H9 (cell line): ENCODE measurements at regions not wholly inside any gene's neighbourhood (a gene's known extent, or its start where the extent isn't known, plus 50 kb on each side); places are given as distances from the start of the nearest gene placed in this dataset.

Experiments
- DNase-seq: peaks from one replicate; pipeline ENCODE4 v3.0.0-alpha.2; 2017
- H2AFZ ChIP-seq: one replicate; pipeline ENCODE4 v1.6.1; 2013; ENCODE audit warnings: mild to moderate bottlenecking, low read length, control low read depth, moderate library complexity
- H2AK5ac ChIP-seq: 2 replicates; pipeline ENCODE4 v1.6.1; 2013; ENCODE audit warnings: low read length, control low read depth, mixed read lengths; ENCODE audit not compliant: insufficient read length
- H2BK120ac ChIP-seq: one replicate; pipeline ENCODE4 v1.6.1; 2013; ENCODE audit warnings: low read depth, mild to moderate bottlenecking, low read length, control low read depth, inconsistent platforms; ENCODE audit not compliant: poor library complexity, severe bottlenecking
- H2BK12ac ChIP-seq: 2 replicates; pipeline ENCODE4 v1.6.1; 2013; ENCODE audit warnings: low read length, control low read depth, mixed read lengths, low read depth; ENCODE audit not compliant: insufficient read length
- H2BK15ac ChIP-seq: 2 replicates; pipeline ENCODE4 v1.6.1; 2013; ENCODE audit warnings: low read depth, low read length, control low read depth
- H2BK20ac ChIP-seq: one replicate; pipeline ENCODE4 v1.6.1; 2013; ENCODE audit warnings: low read depth, mild to moderate bottlenecking, low read length, control low read depth, inconsistent platforms; ENCODE audit not compliant: poor library complexity, severe bottlenecking
- H2BK5ac ChIP-seq: 2 replicates; pipeline ENCODE4 v1.6.1; 2013; ENCODE audit warnings: low read length, control low read depth, mixed read lengths; ENCODE audit not compliant: insufficient read length
- H3K14ac ChIP-seq: 2 replicates; pipeline ENCODE4 v1.6.1; 2013; ENCODE audit warnings: low read length, control low read depth; ENCODE audit not compliant: insufficient read depth
- H3K18ac ChIP-seq: 2 replicates; pipeline ENCODE4 v1.6.1; 2013; ENCODE audit warnings: low read depth, mild to moderate bottlenecking, mixed read lengths, low read length, control low read depth; ENCODE audit not compliant: insufficient read length
- H3K23ac ChIP-seq: 2 replicates; pipeline ENCODE4 v1.6.1; 2013; ENCODE audit warnings: low read length, control low read depth, mixed read lengths, low read depth; ENCODE audit not compliant: insufficient read length
- H3K23me2 ChIP-seq: 2 replicates; pipeline ENCODE4 v1.6.1; 2013; ENCODE audit warnings: low read depth, mild to moderate bottlenecking, mixed read lengths, low read length, control low read depth; ENCODE audit not compliant: insufficient read length, poor library complexity, severe bottlenecking
- H3K27ac ChIP-seq: 2 replicates; pipeline ENCODE4 v1.5.1; 2013; ENCODE audit warnings: low read length, control low read depth, mixed read lengths, low read depth; ENCODE audit not compliant: insufficient read length
- H3K27me3 ChIP-seq: 2 replicates; pipeline ENCODE4 v1.6.1; 2013; ENCODE audit warnings: low read length, control low read depth, inconsistent platforms; ENCODE audit not compliant: insufficient read depth
- H3K4ac ChIP-seq: 2 replicates; pipeline ENCODE4 v1.6.1; 2013; ENCODE audit warnings: low read depth, mild to moderate bottlenecking, control low read depth, inconsistent platforms, low read length, moderate library complexity
- H3K4me1 ChIP-seq: 2 replicates; pipeline ENCODE4 v1.6.1; 2013; ENCODE audit warnings: low read length, control low read depth, inconsistent platforms; ENCODE audit not compliant: insufficient read depth
- H3K4me2 ChIP-seq: 2 replicates; pipeline ENCODE4 v1.6.1; 2013; ENCODE audit warnings: low read length, control low read depth, mixed read lengths; ENCODE audit not compliant: insufficient read length, insufficient read depth
- H3K56ac ChIP-seq: 2 replicates; pipeline ENCODE4 v1.6.1; 2013; ENCODE audit warnings: low read depth, mild to moderate bottlenecking, mixed read lengths, low read length, control low read depth; ENCODE audit not compliant: insufficient read length
- H3K79me1 ChIP-seq: 2 replicates; pipeline ENCODE4 v1.6.1; 2013; ENCODE audit warnings: low read depth, mild to moderate bottlenecking, moderate library complexity, low read length, control low read depth, inconsistent platforms; ENCODE audit not compliant: insufficient read depth, poor library complexity, severe bottlenecking
- H3K79me2 ChIP-seq: 2 replicates; pipeline ENCODE4 v1.6.1; 2013; ENCODE audit warnings: low read length, control low read depth, inconsistent platforms; ENCODE audit not compliant: insufficient read depth
- H3K9ac ChIP-seq: 2 replicates; pipeline ENCODE4 v1.6.1; 2013; ENCODE audit warnings: low read length, control low read depth, mixed read lengths; ENCODE audit not compliant: insufficient read length; ENCODE audit errors: extremely low read depth
- H3K9me3 ChIP-seq: one replicate; pipeline ENCODE4 v1.6.1; 2013; ENCODE audit warnings: low read depth, low read length, inconsistent platforms; ENCODE audit not compliant: control insufficient read depth
- H3T11ph ChIP-seq: one replicate; pipeline ENCODE4 v1.6.1; 2013; ENCODE audit warnings: mild to moderate bottlenecking, low read length, control low read depth, inconsistent platforms
- H4K20me1 ChIP-seq: one replicate; pipeline ENCODE4 v1.6.1; 2013; ENCODE audit not compliant: control insufficient read depth, insufficient read length, insufficient read depth
- H4K5ac ChIP-seq: 2 replicates; pipeline ENCODE4 v1.6.1; 2013; ENCODE audit warnings: low read depth, mild to moderate bottlenecking, mixed read lengths, low read length, control low read depth; ENCODE audit not compliant: insufficient read length
- H4K8ac ChIP-seq: replicated peaks from 2 replicates; pipeline ENCODE4 v1.6.1; 2013; ENCODE audit warnings: low read length, control low read depth, mixed read lengths, low read depth; ENCODE audit not compliant: insufficient read length
- H4K91ac ChIP-seq: 2 replicates; pipeline ENCODE4 v1.6.1; 2013; ENCODE audit warnings: low read depth, mild to moderate bottlenecking, moderate library complexity, mixed read lengths, low read length, control low read depth; ENCODE audit not compliant: insufficient read length
- H3K27ac Mint-ChIP-seq, 3 experiments: 2 replicates in 2 of 3; 3 replicates in 1 of 3; pipeline ENCODE4 v1.8.0; 2020 to 2021; ENCODE audit warnings: mixed read lengths in 3 of 3, mild to moderate bottlenecking in 1 of 3, moderate library complexity in 1 of 3
- H3K27me3 Mint-ChIP-seq: 2 replicates; pipeline ENCODE4 v1.8.0; 2021; ENCODE audit warnings: low read depth, mild to moderate bottlenecking, moderate library complexity, mixed read lengths
- H3K36me3 Mint-ChIP-seq, 3 experiments: 2 replicates in 2 of 3; 3 replicates in 1 of 3; pipeline ENCODE4 v1.8.0; 2020 to 2021; ENCODE audit warnings: low read depth in 3 of 3, mixed read lengths in 3 of 3; ENCODE audit not compliant: insufficient read depth in 1 of 3
- H3K4me1 Mint-ChIP-seq, 2 experiments: 2 replicates each; pipeline ENCODE4 v1.8.0; 2020; ENCODE audit warnings: mixed read lengths in 2 of 2
- H3K4me3 Mint-ChIP-seq, 2 experiments: 2 replicates in 1 of 2; 3 replicates in 1 of 2; pipeline ENCODE4 v1.8.0; 2020 to 2021; ENCODE audit warnings: mild to moderate bottlenecking in 2 of 2, mixed read lengths in 2 of 2, moderate library complexity in 1 of 2
- H3K9me3 Mint-ChIP-seq, 2 experiments: 2 replicates in 1 of 2; 3 replicates in 1 of 2; pipeline ENCODE4 v1.8.0; 2020; ENCODE audit warnings: mild to moderate bottlenecking in 2 of 2, mixed read lengths in 2 of 2, moderate library complexity in 1 of 2
- WGBS: extraction: QIAGEN DNeasy Blood & Tissue Kit; methylation state at CpG from one replicate; pipeline ENCODE4 v1.1.7; 2013; ENCODE audit warnings: missing lambda C conversion rate, low lambda C conversion rate, mixed read lengths; ENCODE audit not compliant: insufficient read length; ENCODE audit errors: extremely low coverage; 5-methylcytosine and 5-hydroxymethylcytosine counted together
- TF ChIP-seq, protein P1 (sequence below): fragments of 200-600 bp; sonication (generic); conservative IDR thresholded peaks from 3 replicates; pipeline ENCODE4 v1.8.0; 2021; ENCODE audit warnings: antibody characterized with exemption, mild to moderate bottlenecking

DNA sequence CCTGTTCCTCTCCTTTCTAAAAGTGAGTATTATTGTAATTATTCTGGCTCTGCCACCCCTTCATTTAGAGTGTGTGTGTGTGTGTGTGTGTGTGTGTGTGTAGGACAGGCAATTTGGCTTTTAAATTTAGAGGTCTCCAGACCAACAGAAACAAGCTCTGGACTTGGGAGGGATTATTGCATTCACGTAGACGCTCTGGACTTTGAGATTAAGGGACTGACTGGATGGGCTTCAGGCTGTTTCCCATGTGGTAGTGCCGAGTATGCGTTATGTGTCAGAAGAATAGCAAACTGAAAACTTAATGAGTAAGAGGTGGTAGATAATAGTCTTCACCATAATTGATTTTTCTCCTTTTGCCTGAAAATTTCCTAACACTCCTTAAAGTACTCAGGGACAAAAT, 281.9 kb downstream of the USP25 start:
- Histone ChIP-seq H2BK15ac (no peak overlapping the region), H3K27ac (no peak overlapping the region), H3K4me2 (no peak overlapping the region), H3K4ac (no peak overlapping the region), H4K91ac (no peak overlapping the region), H2BK5ac (no peak overlapping the region), H3K79me2 (no peaks in the 10 kb centered on the region), H4K8ac (no peak overlapping the region), H2BK20ac (no peak overlapping the region), H4K20me1 (no peaks in the 10 kb centered on the region), H3K9ac (no peak overlapping the region), H2AFZ (no peak overlapping the region), H3K18ac (no peak overlapping the region), H3K79me1 (no peaks in the 10 kb centered on the region), H3K4me1 (no peaks in the 10 kb centered on the region), H3K9me3 (no peaks in the 10 kb centered on the region), H3K14ac (no peak overlapping the region), H3K23ac (no peak overlapping the region), H3K23me2 (no peaks in the 10 kb centered on the region), H4K5ac (no peak overlapping the region), H3T11ph (no peak overlapping the region), H3K56ac (no peak overlapping the region), H2BK12ac (no peak overlapping the region), H3K27me3 (no peaks in the 10 kb centered on the region), H2AK5ac (no peak overlapping the region), H2BK120ac (no peak overlapping the region)
- H3K9me3 Mint-ChIP-seq, result no peaks in the 10 kb centered on the region
- no peaks in the 10 kb centered on the region for H3K36me3 Mint-ChIP-seq
- no peaks in the 10 kb centered on the region for H3K4me1 Mint-ChIP-seq
- DNase-seq, result no peak
- WGBS, result no CpG with 5 or more reads among the region's 4 CpGs
- TF ChIP-seq, protein P1, sequence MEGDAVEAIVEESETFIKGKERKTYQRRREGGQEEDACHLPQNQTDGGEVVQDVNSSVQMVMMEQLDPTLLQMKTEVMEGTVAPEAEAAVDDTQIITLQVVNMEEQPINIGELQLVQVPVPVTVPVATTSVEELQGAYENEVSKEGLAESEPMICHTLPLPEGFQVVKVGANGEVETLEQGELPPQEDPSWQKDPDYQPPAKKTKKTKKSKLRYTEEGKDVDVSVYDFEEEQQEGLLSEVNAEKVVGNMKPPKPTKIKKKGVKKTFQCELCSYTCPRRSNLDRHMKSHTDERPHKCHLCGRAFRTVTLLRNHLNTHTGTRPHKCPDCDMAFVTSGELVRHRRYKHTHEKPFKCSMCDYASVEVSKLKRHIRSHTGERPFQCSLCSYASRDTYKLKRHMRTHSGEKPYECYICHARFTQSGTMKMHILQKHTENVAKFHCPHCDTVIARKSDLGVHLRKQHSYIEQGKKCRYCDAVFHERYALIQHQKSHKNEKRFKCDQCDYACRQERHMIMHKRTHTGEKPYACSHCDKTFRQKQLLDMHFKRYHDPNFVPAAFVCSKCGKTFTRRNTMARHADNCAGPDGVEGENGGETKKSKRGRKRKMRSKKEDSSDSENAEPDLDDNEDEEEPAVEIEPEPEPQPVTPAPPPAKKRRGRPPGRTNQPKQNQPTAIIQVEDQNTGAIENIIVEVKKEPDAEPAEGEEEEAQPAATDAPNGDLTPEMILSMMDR, result no peak
- H3K27ac Mint-ChIP-seq, result no peak overlapping the region
- H3K27me3 Mint-ChIP-seq, result no peaks in the 10 kb centered on the region
- no peak overlapping the region for H3K4me3 Mint-ChIP-seq
